Keratinocyte (primary cell): ENCODE measurements at regions not wholly inside any gene's neighbourhood (a gene's known extent, or its start where the extent isn't known, plus 50 kb on each side); places are given as distances from the start of the nearest gene placed in this dataset.

Experiments used
- DNase-seq: peaks from one replicate; pipeline ENCODE4 v3.0.0-alpha.2; 2011; ENCODE audit warnings: low read depth, missing footprints, low spot score
- FAIRE-seq: peaks from 2 replicates; lab custom pipeline; 2011; peaks lifted over from hg19 to GRCh38; lab: Jason Lieb, UNC
- H2AFZ ChIP-seq: 2 replicates; pipeline ENCODE4 v1.6.0; 2012; ENCODE audit warnings: low read length, control low read depth, inconsistent platforms; ENCODE audit not compliant: control insufficient read depth
- H3K27ac ChIP-seq: 2 replicates; pipeline ENCODE4 v1.5.1; 2011; ENCODE audit warnings: low read length; ENCODE audit not compliant: control insufficient read depth, insufficient read depth
- H3K27me3 ChIP-seq: 3 replicates; pipeline ENCODE4 v1.6.0; 2011; ENCODE audit warnings: low read length; ENCODE audit not compliant: control insufficient read depth, insufficient read depth; ENCODE audit errors: extremely low read depth
- H3K36me3 ChIP-seq, 2 experiments: 2 replicates in 1 of 2; 3 replicates in 1 of 2; pipeline ENCODE4 v1.5.1; 2011; ENCODE audit warnings: low read length in 2 of 2, mild to moderate bottlenecking in 1 of 2; ENCODE audit not compliant: control insufficient read depth in 2 of 2, insufficient read depth in 2 of 2; ENCODE audit errors: extremely low read depth in 1 of 2
- H3K4me1 ChIP-seq: 3 replicates; pipeline ENCODE4 v1.5.1; 2011; ENCODE audit warnings: low read length; ENCODE audit not compliant: control insufficient read depth, insufficient read depth; ENCODE audit errors: extremely low read depth
- H3K4me2 ChIP-seq: 3 replicates; pipeline ENCODE4 v1.6.0; 2011; ENCODE audit warnings: low read depth, low read length; ENCODE audit not compliant: control insufficient read depth, insufficient read depth; ENCODE audit errors: extremely low read depth
- H3K4me3 ChIP-seq, 3 experiments: fragments of 200-600 bp in 1 of 3; sonication (generic) in 1 of 3; 2 replicates in 2 of 3; 3 replicates in 1 of 3; pipeline ENCODE4 v1.5.1; 2011 to 2016; ENCODE audit warnings: low read length in 3 of 3, mild to moderate bottlenecking in 3 of 3, control low read depth in 2 of 3, inconsistent platforms in 1 of 3, low read depth in 1 of 3, mixed read lengths in 1 of 3, mixed run types in 1 of 3, moderate library complexity in 1 of 3; ENCODE audit not compliant: control insufficient read depth in 2 of 3, insufficient read depth in 2 of 3; ENCODE audit errors: extremely low read depth in 1 of 3
- H3K79me2 ChIP-seq: 2 replicates; pipeline ENCODE4 v1.6.0; 2012; ENCODE audit warnings: low read length; ENCODE audit not compliant: control insufficient read depth, insufficient read depth
- H3K9ac ChIP-seq: 3 replicates; pipeline ENCODE4 v1.6.0; 2011; ENCODE audit warnings: low read length; ENCODE audit not compliant: control insufficient read depth, insufficient read depth; ENCODE audit errors: extremely low read depth
- H3K9me1 ChIP-seq: 3 replicates; pipeline ENCODE4 v1.6.0; 2011; ENCODE audit warnings: low read length; ENCODE audit not compliant: control insufficient read depth, insufficient read depth; ENCODE audit errors: extremely low read depth
- H3K9me3 ChIP-seq: 2 replicates; pipeline ENCODE4 v1.5.1; 2012; ENCODE audit warnings: low read depth, low read length; ENCODE audit not compliant: control insufficient read depth
- H4K20me1 ChIP-seq: 3 replicates; pipeline ENCODE4 v1.6.0; 2011; ENCODE audit warnings: low read length; ENCODE audit not compliant: control insufficient read depth, insufficient read depth; ENCODE audit errors: extremely low read depth
- CTCF ChIP-seq, 3 experiments: IDR thresholded peaks in 1 of 3; conservative IDR thresholded peaks in 1 of 3; optimal IDR thresholded peaks in 1 of 3; 2 replicates in 2 of 3; 3 replicates in 1 of 3; pipeline versions ENCODE3 to v1.5.1; 2011; ENCODE audit warnings: low read length in 3 of 3, mild to moderate bottlenecking in 3 of 3, moderate library complexity in 2 of 3, control low read depth in 1 of 3, inconsistent platforms in 1 of 3; ENCODE audit not compliant: insufficient read depth in 2 of 3; ENCODE audit errors: extremely low read depth in 1 of 3
- EZH2 ChIP-seq: IDR thresholded peaks from one replicate; pipeline ENCODE4 v1.6.1; 2012; ENCODE audit warnings: inconsistent platforms, mild to moderate bottlenecking, low read length, moderate library complexity
- dilution Hi-C: fragments of 300-500 bp; cut with MboI; formaldehyde crosslinking; loops from one replicate; pipeline ENCODE4 v1.7.0; 2020; ENCODE audit warnings: low sequenced_read_pairs; ENCODE audit not compliant: extremely low pct_ligation_motif_present

- H3K9me1 ChIP-seq: no peaks in the 10 kb centered on the region
- H3K27me3 ChIP-seq: no peaks in the 10 kb centered on the region
- TF ChIP-seq EZH2 (no peak), CTCF (optimal IDR thresholded peaks at IDR 0.05 in 1 of 3, IDR thresholded peaks at IDR 0.05 in 1 of 3, conservative IDR thresholded peaks at IDR 0.05 in 1 of 3; ENCODE audit: extremely low read depth in 1 of 3, insufficient read depth in 2 of 3, low read length in 3 of 3) (no peak)
- H4K20me1 ChIP-seq: no peaks in the 10 kb centered on the region
- H2AFZ ChIP-seq: no peak overlapping the region
- no peak overlapping the region for H3K4me3 ChIP-seq
- no peaks in the 10 kb centered on the region for H3K36me3 ChIP-seq
- H3K79me2 ChIP-seq: no peaks in the 10 kb centered on the region
- FAIRE-seq (no peak), DNase-seq (no peak)
- H3K4me1 ChIP-seq: no peaks in the 10 kb centered on the region
- no peak overlapping the region for H3K4me2 ChIP-seq
- dilution Hi-C loops: no loop called here
- H3K9me3 ChIP-seq: no peaks in the 10 kb centered on the region
- H3K9ac ChIP-seq: no peak overlapping the region
- no peak overlapping the region for H3K27ac ChIP-seq
Measured at GRCh38 chr7:109926738-109927137, 1164.2 kb upstream of the LRRN3 start.

GRCh38 chr7:109930049-109930448, 1160.9 kb upstream of the LRRN3 start:
- no peaks in the 10 kb centered on the region for H4K20me1 ChIP-seq
- no peak for FAIRE-seq

More at GRCh38 chr7:109930049-109930448, 1160.9 kb upstream of the LRRN3 start:
- Histone ChIP-seq H3K9ac (no peak overlapping the region), H3K9me1 (no peaks in the 10 kb centered on the region), H3K4me2 (no peak overlapping the region), H3K27ac (no peak overlapping the region), H3K4me3 (no peak overlapping the region), H2AFZ (no peak overlapping the region), H3K9me3 (no peaks in the 10 kb centered on the region), H3K79me2 (no peaks in the 10 kb centered on the region), H3K36me3 (no peaks in the 10 kb centered on the region), H3K4me1 (no peaks in the 10 kb centered on the region), H3K27me3 (no peaks in the 10 kb centered on the region)
- dilution Hi-C loops: no loop called here
- DNase-seq: no peak
- TF ChIP-seq CTCF (optimal IDR thresholded peaks at IDR 0.05 in 1 of 3, IDR thresholded peaks at IDR 0.05 in 1 of 3, conservative IDR thresholded peaks at IDR 0.05 in 1 of 3; ENCODE audit: extremely low read depth in 1 of 3, insufficient read depth in 2 of 3, low read length in 3 of 3): no peak
- no peak for TF ChIP-seq EZH2
